Urinary bladder (tissue), 3 donors: ENCODE measurements at regions not wholly inside any gene's neighbourhood (a gene's known extent, or its start where the extent isn't known, plus 50 kb on each side); places are given as distances from the start of the nearest gene placed in this dataset.

Experiments used
- DNase-seq: peaks from one replicate; pipeline ENCODE4 v3.0.0-alpha.2; 2015; ENCODE audit errors: extremely low spot score
- H3K27ac ChIP-seq: one replicate; pipeline ENCODE4 v1.5.1; 2013; ENCODE audit warnings: low read depth, mild to moderate bottlenecking, moderate library complexity
- H3K36me3 ChIP-seq: one replicate; pipeline ENCODE4 v1.6.1; 2013; ENCODE audit warnings: mild to moderate bottlenecking, moderate library complexity; ENCODE audit not compliant: insufficient read depth
- H3K4me1 ChIP-seq: one replicate; pipeline ENCODE4 v1.6.1; 2013; ENCODE audit warnings: mild to moderate bottlenecking, moderate library complexity; ENCODE audit not compliant: insufficient read depth
- H3K4me3 ChIP-seq: one replicate; pipeline ENCODE4 v1.5.1; 2013; ENCODE audit warnings: low read depth, low read length
- WGBS: extraction: QIAGEN DNeasy Blood & Tissue Kit; methylation state at CpG from one replicate; pipeline ENCODE4 v1.1.7; 2013; 5-methylcytosine and 5-hydroxymethylcytosine counted together
- donor health status: healthy with polysubstance abuse.
- donor health status: healthy.

GRCh38 chr1:98374098-98374497 lies 287.4 kb upstream of the SNX7 start:
- Histone ChIP-seq H3K4me1 (no peaks in the 10 kb centered on the region), H3K36me3 (no peaks in the 10 kb centered on the region), H3K4me3 (no peak overlapping the region), H3K27ac (no peak overlapping the region)
- 92% methylated on average over 2 of the region's 2 CpGs for WGBS
- no peak for DNase-seq

GRCh38 chr1:98373056-98373455 lies 288.5 kb upstream of the SNX7 start:
- Histone ChIP-seq H3K36me3 (no peaks in the 10 kb centered on the region), H3K4me1 (no peaks in the 10 kb centered on the region)

GRCh38 chr1:98371764-98372163 lies 289.8 kb upstream of the SNX7 start:
- Histone ChIP-seq H3K4me1 (no peaks in the 10 kb centered on the region), H3K4me3 (no peak overlapping the region), H3K36me3 (no peaks in the 10 kb centered on the region), H3K27ac (no peak overlapping the region)
- no peak for DNase-seq

More at GRCh38 chr1:98373056-98373455, 288.5 kb upstream of the SNX7 start:
- no peak overlapping the region for H3K4me3 ChIP-seq
- 89% methylated on average over 2 of the region's 2 CpGs for WGBS
- no peak overlapping the region for H3K27ac ChIP-seq
- DNase-seq, result no peak

- 63% methylated on average over 1 of the region's 1 CpG for WGBS
- no peak overlapping the region for H3K4me3 ChIP-seq
- H3K36me3 ChIP-seq, result no peaks in the 10 kb centered on the region
- no peak for DNase-seq
- H3K4me1 ChIP-seq, result no peaks in the 10 kb centered on the region
- no peak overlapping the region for H3K27ac ChIP-seq
Observed at GRCh38 chr1:98369463-98369862, 292.1 kb upstream of the SNX7 start.

GRCh38 chr1:98368995-98369394 lies 292.5 kb upstream of the SNX7 start:
- no peak overlapping the region for H3K27ac ChIP-seq
- no peaks in the 10 kb centered on the region for H3K4me1 ChIP-seq
- H3K36me3 ChIP-seq, result no peaks in the 10 kb centered on the region
- WGBS, result 60% methylated on average over 3 of the region's 3 CpGs
- no peak overlapping the region for H3K4me3 ChIP-seq
- no peak for DNase-seq

GRCh38 chr1:98367426-98367825 lies 294.1 kb upstream of the SNX7 start:
- Histone ChIP-seq H3K27ac (no peak overlapping the region), H3K36me3 (no peaks in the 10 kb centered on the region), H3K4me1 (no peaks in the 10 kb centered on the region), H3K4me3 (no peak overlapping the region)
- WGBS, result 77% methylated on average over 4 of the region's 4 CpGs
- DNase-seq, result no peak

GRCh38 chr1:98366343-98366742 lies 295.2 kb upstream of the SNX7 start:
- Histone ChIP-seq H3K4me1 (no peaks in the 10 kb centered on the region), H3K27ac (no peak overlapping the region), H3K36me3 (no peaks in the 10 kb centered on the region), H3K4me3 (no peak overlapping the region)
- WGBS, result 93% methylated on average over 3 of the region's 3 CpGs
- DNase-seq, result no peak

- 100% methylated on average over 1 of the region's 1 CpG for WGBS
- no peak for DNase-seq
- Histone ChIP-seq H3K27ac (no peak overlapping the region), H3K4me3 (no peak overlapping the region), H3K36me3 (no peaks in the 10 kb centered on the region), H3K4me1 (no peaks in the 10 kb centered on the region)
Observed at GRCh38 chr1:98364544-98364943, 297.0 kb upstream of the SNX7 start.

- Histone ChIP-seq H3K4me1 (no peaks in the 10 kb centered on the region), H3K4me3 (no peak overlapping the region), H3K36me3 (no peaks in the 10 kb centered on the region), H3K27ac (no peak overlapping the region)
- no peak for DNase-seq
- 81% methylated on average over 2 of the region's 2 CpGs for WGBS
Observed at GRCh38 chr1:98360864-98361263, 300.7 kb upstream of the SNX7 start.

- Histone ChIP-seq H3K4me3 (no peak overlapping the region), H3K4me1 (no peaks in the 10 kb centered on the region), H3K36me3 (no peaks in the 10 kb centered on the region), H3K27ac (no peak overlapping the region)
- no peak for DNase-seq
- 57% methylated on average over 3 of the region's 3 CpGs for WGBS
Observed at GRCh38 chr1:98355656-98356383, 305.7 kb upstream of the SNX7 start.

- Histone ChIP-seq H3K27ac (no peak overlapping the region), H3K4me1 (no peaks in the 10 kb centered on the region), H3K36me3 (no peaks in the 10 kb centered on the region), H3K4me3 (no peak overlapping the region)
- 92% methylated on average over 3 of the region's 3 CpGs for WGBS
- no peak for DNase-seq
Observed at GRCh38 chr1:98352378-98352777, 309.1 kb upstream of the SNX7 start.

GRCh38 chr1:98351561-98351960 lies 310.0 kb upstream of the SNX7 start:
- Histone ChIP-seq H3K4me3 (no peak overlapping the region), H3K36me3 (no peaks in the 10 kb centered on the region), H3K4me1 (no peaks in the 10 kb centered on the region), H3K27ac (no peak overlapping the region)
- WGBS, result 44% methylated on average over 5 of the region's 5 CpGs
- no peak for DNase-seq

- no peak overlapping the region for H3K4me3 ChIP-seq
- no peak for DNase-seq
- no peaks in the 10 kb centered on the region for H3K36me3 ChIP-seq
- H3K4me1 ChIP-seq, result no peaks in the 10 kb centered on the region
- no peak overlapping the region for H3K27ac ChIP-seq
- WGBS, result 41% methylated on average over 2 of the region's 2 CpGs
Observed at GRCh38 chr1:98345417-98345816, 316.1 kb upstream of the SNX7 start.

GRCh38 chr1:98344731-98345130 lies 316.8 kb upstream of the SNX7 start:
- no peak overlapping the region for H3K4me3 ChIP-seq
- DNase-seq, result no peak
- 69% methylated on average over 3 of the region's 3 CpGs for WGBS

GRCh38 chr1:98342566-98342965 lies 319.0 kb upstream of the SNX7 start:
- Histone ChIP-seq H3K4me3 (no peak overlapping the region), H3K27ac (no peak overlapping the region), H3K4me1 (no peaks in the 10 kb centered on the region), H3K36me3 (no peaks in the 10 kb centered on the region)
- WGBS, result 76% methylated on average over 1 of the region's 1 CpG
- no peak for DNase-seq

More at GRCh38 chr1:98344731-98345130, 316.8 kb upstream of the SNX7 start:
- Histone ChIP-seq H3K36me3 (no peaks in the 10 kb centered on the region), H3K27ac (no peak overlapping the region), H3K4me1 (no peaks in the 10 kb centered on the region)
